ENCODE measurements at regions not wholly inside any gene's neighbourhood (a gene's known extent, or its start where the extent isn't known, plus 50 kb on each side); places are given as distances from the start of the nearest gene placed in this dataset.
"Not testable (repeated sequence)": the region's sequence is repeated elsewhere in the genome, so short reads cannot be mapped to it uniquely, and the experiment has no call there.

DNA sequence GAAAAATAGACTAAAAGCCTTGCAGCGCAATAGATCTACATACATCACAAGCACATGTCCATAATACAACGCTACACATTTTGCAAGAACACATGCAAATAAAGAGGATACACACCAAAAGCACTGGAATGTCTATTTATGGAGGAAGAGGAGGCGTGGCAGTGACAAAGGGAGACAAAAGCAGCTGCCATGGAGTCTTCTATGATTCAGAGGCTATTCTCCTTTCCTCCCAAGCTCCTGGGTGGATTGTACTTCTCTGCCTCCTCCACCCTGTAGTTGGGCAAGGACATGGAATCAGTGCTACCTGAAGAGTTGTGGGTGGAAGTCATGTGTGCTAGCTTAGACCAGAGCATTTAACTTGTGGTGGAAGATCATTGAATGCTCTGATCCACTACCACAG, 57.9 kb upstream of the ABHD2 start:
- DNase-seq: no peak

DNA sequence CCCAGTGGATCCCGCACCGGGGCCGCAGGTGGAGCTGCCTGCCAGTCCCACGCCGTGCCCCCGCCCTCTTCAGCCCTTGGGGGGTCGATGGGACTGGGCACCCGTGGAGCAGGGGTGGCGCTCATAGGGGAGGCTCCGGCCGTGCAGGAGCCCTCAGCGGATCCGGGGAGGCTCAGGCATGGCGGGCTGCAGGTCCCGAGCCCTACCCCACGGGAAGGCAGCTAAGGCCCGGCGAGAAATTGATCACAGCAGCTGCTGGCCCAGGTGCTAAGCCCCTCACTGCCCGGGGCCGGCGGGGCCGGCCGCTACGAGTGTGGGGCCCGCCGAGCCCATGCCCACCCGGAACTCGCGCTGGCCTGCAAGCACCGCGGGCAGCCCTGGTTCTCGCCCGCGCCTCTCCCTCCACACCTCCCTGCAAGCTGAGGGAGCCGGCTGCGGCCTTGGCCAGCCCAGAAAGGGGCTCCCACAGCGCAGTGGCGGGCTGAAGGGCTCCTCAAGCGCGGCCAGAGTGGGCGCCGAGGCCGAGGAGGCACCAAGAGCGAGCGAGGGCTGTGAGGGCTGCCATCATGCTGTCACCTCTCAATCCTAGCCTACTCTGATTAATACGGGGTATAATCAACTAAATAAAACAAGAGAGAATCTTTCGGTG, 56.5 kb upstream of the ABHD2 start:
- not testable (repeated sequence) for DNase-seq

DNA sequence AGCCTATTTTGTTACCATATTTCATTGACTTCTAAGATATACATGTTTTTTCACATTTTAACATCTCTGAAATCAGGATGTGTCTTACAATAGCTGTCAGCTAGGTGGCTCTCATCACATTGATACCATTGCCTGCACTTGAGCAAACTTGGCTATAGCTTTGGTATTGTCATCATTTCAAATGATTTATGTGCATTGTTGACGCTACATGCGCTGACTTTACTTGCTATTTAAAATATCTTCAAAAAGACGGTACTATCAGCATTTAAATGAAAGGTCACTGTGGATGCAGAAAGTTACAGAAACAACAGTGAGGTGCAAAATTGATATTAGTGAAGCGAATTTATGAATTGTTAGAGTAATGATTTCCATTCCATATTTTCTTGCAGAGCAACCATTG, 54.0 kb upstream of the ABHD2 start:
- DNase-seq: no peak

DNA sequence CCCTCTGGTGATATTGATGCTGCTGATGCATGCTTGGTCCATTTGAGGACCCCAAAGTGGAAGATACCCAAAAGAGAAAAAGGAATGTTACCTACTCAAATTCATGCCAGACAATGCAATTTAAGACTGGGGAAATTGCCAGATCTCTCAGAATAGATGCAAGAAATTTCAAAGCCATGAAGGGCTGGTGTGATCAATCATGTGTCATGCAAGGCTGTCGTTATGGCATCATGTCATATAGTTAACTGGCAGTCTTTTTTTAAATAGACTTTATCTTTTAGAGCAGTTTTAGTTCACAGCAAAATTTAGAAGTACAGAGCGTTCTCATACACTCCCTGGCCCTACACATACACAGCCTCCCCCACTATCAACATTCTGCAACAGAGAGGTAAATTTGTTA, 53.1 kb upstream of the ABHD2 start:
- DNase-seq: no peak

DNA sequence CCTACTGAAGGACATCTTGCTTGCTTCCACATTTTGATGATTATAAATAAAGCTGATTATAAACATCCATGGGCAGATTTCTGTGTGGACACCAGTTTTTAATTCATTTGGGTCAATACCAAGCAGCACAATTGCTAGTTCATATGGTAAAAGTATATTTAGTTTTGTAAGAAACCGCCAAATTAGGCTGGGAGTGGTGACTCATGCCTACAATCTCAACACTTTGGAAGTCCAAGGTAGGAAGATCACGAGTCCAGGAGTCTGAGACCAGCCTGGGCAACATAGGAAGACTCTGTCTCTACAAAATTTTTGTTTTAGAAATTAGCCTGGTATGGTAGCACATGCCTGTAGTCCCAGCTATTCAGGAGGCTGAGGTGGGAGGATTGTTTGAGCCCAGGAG, 52.6 kb upstream of the ABHD2 start:
- DNase-seq: no peak

DNA sequence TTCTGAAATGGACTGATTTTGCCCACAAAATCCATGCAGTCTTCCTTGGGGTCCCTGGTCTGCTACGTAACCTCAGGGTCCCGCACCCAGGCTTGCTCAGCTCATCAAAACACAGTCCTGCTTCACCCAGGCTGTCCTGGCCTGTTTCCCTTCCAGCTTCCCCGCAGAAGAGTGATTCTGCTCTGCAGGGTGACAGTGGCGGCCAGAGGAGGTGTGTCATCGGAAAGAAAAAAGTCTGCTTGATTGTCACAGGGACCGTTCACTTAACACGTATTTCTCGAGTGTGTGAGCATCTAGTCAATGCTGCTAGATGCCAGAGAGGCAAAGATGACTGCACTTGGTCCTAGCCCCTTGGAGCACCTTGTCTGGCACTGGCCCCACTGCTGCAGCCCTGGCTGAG, 50.1 kb upstream of the ABHD2 start:
- no peak for DNase-seq

Data from CD4-positive, alpha-beta T cell treated with Interleukin-15 for 1 hour (primary cell).